Peyer's patch (tissue), 4 donors: ENCODE measurements at regions not wholly inside any gene's neighbourhood (a gene's known extent, or its start where the extent isn't known, plus 50 kb on each side); places are given as distances from the start of the nearest gene placed in this dataset.

Source experiments
- POLR2A ChIP-seq, 2 donors: fragments of 450-650 bp; IDR thresholded peaks; one replicate each; pipeline ENCODE4 v1.5.1; 2017; ENCODE audit warnings: antibody characterized with exemption in 2 of 2, mild to moderate bottlenecking in 2 of 2, moderate library complexity in 2 of 2
- TF ChIP-seq, protein P1 (sequence below), 6 experiments: fragments of 450-650 bp in 4 of 6; fragments of 200-600 bp in 2 of 6; sonication (generic) in 1 of 6; IDR thresholded peaks; one replicate each; pipeline ENCODE4 v1.5.1; 2017 to 2019; ENCODE audit warnings: antibody characterized with exemption in 6 of 6, mild to moderate bottlenecking in 3 of 6, moderate library complexity in 1 of 6

DNA sequence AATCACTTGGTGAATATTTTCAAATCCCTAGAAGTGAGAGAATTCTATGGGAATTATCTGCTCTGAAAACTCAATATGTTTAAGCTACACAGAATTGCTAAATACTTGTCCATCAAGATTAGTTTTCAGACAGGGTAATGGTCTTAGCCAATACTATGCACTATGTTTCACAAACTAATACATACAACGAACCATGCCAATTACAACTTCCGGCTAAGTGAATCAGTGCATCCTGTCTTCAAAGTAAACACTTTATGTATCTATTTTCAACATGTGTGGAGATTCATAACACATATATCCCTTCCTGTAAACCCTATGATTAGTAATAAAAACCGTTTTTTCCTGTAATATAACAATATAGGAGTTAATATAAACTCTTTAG is 181.5 kb downstream of the POSTN start:
- TF ChIP-seq, protein P1, sequence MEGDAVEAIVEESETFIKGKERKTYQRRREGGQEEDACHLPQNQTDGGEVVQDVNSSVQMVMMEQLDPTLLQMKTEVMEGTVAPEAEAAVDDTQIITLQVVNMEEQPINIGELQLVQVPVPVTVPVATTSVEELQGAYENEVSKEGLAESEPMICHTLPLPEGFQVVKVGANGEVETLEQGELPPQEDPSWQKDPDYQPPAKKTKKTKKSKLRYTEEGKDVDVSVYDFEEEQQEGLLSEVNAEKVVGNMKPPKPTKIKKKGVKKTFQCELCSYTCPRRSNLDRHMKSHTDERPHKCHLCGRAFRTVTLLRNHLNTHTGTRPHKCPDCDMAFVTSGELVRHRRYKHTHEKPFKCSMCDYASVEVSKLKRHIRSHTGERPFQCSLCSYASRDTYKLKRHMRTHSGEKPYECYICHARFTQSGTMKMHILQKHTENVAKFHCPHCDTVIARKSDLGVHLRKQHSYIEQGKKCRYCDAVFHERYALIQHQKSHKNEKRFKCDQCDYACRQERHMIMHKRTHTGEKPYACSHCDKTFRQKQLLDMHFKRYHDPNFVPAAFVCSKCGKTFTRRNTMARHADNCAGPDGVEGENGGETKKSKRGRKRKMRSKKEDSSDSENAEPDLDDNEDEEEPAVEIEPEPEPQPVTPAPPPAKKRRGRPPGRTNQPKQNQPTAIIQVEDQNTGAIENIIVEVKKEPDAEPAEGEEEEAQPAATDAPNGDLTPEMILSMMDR (IDR thresholded peaks at IDR 0.05): no peak
- TF ChIP-seq POLR2A (IDR thresholded peaks at IDR 0.05): no peak
